ENCODE measurements at regions not wholly inside any gene's neighbourhood (a gene's known extent, or its start where the extent isn't known, plus 50 kb on each side); places are given as distances from the start of the nearest gene placed in this dataset.
"Not testable (repeated sequence)": the region's sequence is repeated elsewhere in the genome, so short reads cannot be mapped to it uniquely, and the experiment has no call there.

- DNase-seq, result no peak
Observed at GRCh38 chr14:99012703-99013102, 259.3 kb downstream of the BCL11B start.

- no peak for DNase-seq
Observed at GRCh38 chr14:99015833-99016232, 256.2 kb downstream of the BCL11B start.

DNA sequence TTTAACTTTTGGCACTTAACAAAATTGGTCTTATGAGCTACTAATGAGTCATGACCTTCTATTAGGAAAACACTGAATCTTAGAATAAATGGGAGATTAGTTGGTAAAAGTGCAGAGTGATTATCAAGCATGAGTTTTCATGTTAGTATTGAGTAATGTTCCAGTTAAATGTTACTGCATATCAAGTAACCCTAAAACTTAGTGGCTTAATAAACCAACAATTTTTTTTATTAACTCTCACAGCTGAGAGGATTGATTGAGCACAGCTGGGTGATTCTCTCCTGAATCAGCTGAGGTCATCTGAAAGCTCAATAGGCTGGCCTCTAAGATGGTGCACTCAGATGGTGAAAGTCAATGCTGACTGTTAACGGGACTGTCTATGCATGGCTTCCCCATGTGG is 248.6 kb downstream of the BCL11B start:
- DNase-seq, result no peak

GRCh38 chr14:99024926-99025325 is 247.1 kb downstream of the BCL11B start:
- DNase-seq, result no peak

- no peak for DNase-seq
Observed at GRCh38 chr14:99025418-99025817, 246.6 kb downstream of the BCL11B start.

- no peak for DNase-seq
Observed at GRCh38 chr14:99026471-99026870, 245.5 kb downstream of the BCL11B start.

DNA sequence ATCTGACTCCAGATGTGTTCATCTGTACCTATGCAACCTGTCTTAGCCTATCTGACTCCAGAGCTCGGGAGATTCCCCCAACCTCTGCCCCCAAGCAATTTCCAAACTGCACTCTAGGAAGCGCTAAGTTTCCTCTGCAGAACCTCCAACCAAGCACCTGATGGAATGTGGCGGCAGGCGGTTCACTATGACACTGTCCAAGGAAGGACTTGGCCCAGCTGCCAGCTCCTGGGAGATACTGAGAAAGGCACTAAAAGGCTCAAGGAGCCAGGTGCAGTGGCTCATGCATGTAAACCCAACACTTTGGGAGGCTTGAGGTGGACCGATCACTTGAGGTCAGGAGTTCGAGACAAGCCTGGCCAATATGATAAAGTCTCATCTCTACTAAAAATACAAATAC is 244.0 kb downstream of the BCL11B start:
- no peak for DNase-seq

- DNase-seq, result no peak
Observed at GRCh38 chr14:99028521-99028920, 243.5 kb downstream of the BCL11B start.

- no peak for DNase-seq
Observed at GRCh38 chr14:99029145-99029915, 242.7 kb downstream of the BCL11B start.

- DNase-seq, result no peak
Observed at GRCh38 chr14:99029916-99030305, 242.1 kb downstream of the BCL11B start.

DNA sequence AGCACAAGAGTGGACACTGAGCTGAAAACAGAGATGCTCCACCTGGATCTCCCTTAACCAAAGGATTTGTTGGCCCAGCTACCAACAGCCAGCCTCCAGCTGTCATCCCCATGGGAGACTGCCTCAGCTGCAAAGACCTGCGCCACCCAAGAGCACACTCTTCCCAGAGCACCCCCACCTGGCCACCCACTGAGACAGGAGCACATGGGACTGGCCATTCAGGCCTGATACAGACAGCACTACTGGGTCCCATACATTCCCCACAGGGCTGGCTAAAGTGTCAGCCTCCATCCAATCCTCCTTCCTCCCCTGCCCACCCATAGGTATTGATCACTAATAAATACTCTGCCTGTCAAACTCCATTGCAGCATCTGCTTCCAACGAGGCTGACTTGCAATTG is 241.5 kb downstream of the BCL11B start:
- no peak for DNase-seq

GRCh38 chr14:99032759-99033158 is 239.2 kb downstream of the BCL11B start:
- DNase-seq, result no peak

DNA sequence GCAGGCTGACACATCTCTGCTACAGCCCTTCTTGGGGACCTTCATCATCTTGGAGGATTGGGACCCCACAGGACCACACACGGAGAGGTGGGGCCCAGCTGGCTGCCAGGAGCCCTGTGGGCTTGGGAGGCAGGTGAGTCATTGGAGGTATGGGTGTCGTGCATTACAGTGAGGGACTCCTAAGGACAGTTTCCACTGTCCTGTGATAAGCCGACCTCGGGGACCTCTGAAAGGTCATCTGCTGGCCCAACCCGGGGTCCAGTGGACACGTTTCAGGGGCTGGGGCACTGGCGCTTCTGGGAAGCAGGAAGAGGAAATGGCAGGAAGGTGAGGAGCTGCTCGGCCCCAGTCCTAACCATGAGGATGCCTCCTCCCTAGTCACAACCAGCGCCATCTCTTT is 238.0 kb downstream of the BCL11B start:
- no peak for DNase-seq

DNA sequence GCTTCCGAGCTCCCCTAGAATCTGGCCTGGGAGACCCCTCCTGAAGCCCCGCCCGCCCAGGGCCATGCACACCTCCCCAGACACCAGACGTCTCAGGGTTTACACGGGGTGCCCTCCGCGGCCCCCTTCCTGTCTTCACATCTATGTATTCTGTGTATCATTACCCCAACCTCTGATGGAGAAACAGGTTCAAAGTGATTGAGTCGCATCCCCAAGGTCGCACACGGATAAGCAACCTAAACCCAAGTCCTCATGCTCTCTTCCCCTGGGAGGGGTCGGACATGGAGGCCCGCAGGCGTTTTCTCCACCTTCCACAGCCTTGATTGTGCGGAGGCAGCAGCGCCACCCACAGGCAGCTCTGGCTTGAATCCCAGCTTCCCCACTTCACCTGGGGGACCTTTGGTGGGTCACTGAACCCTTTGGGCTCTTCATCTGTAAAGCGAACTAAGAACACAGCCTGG is 237.3 kb downstream of the BCL11B start:
- no peak for DNase-seq

DNA sequence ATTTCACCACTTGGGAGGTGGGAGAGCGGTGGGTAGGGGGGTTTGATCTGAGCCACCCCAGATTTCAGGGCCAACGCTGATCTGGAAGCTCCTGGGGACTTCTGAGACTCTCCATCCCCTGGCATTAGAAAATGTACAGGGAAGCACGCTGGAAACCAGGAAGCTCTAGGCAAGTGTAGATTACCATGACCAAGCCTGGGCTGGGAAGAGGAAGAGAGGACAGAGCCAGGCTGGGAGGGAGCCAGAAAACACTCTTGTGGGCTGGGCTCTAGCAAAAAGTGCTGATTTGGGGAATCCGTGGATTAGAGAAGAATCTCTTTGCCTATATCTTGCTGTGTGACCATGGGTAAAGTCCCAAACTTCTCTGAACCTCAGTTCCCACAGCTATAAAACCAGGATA is 236.7 kb downstream of the BCL11B start:
- no peak for DNase-seq

- no peak for DNase-seq
Observed at GRCh38 chr14:99035712-99036610, 236.0 kb downstream of the BCL11B start.

DNA sequence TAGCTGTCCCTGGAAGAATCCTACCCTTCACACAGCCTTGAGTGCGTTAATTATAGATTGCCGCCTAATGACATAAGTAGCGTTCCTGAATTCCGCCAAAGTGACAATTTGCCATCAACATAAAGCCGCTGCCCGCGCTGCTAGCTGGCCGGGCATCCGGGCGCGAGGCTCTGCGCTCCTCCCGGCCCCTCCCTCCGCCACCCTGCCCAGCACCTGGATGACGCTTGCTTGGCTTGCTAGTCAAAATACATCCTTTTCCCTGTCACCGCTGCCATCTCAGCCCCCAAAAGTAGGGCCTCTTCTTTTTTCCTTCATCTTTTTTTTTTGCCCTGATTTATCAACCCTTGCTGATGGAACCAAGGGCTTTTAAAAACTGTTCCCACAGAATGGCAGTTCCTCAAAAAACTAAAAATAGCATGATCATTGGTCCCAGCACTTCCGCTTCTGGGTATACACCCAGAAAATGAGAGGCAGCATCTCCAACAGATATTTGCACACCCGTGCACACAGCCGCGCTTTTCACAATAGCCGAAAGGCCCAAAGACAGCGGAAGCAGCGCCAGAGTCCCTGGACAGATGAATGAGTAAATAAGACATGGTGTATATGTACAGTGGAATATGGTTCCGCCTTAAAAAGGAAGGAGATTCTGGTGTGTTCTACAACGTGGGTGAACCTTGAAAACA is 235.2 kb downstream of the BCL11B start:
- no peak for DNase-seq

- not testable (repeated sequence) for DNase-seq
Observed at GRCh38 chr14:99037326-99037725, 234.7 kb downstream of the BCL11B start.

DNA sequence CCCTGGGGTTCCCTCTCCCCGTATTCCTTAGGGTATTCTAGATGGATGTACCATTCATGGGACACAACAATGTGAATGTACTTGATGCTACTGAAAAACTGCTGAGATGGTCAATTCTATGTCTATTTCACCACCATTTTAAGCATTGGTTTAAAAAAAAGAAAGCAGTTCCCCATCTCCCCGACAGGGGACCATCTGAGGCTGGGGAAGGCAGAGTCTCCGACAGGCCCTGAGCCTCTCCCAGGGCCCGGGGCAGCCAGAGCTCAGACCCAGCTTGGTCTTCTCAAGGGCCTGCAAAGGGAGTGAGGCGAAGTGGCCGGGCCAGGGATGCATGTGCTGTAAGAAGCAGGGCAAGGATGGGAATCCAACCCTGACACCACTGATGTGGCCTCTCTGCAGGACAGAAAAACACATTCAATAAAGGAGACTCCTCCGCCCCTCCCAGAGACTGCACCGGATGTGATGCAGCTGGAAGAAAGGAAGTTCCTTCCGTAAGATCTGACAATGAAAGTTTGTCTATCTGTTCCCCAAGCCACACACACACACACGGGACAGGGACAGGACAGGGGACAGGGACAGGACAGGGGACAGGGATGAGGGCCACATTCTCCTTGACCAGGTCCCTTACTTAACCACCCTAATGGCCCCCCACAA is 234.1 kb downstream of the BCL11B start:
- DNase-seq, result no peak

DNA sequence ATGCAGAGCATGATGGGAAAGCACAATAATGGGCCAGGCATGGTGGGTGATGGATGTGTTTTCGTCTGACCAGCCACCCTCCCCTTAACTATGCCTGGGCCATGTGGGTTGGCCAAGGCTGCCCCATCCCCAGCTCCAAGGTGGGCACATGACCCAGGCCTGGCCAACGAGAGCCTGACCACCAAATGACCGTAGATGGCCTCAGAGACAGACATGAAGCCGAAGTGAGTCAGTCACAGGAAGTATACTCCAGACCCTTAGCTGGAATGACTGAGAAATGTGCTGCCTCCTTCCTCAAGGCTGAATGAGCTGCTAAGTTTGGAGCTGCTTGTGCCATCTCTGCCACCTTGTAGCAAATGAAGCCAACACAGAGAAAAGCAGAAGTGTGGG is 233.6 kb downstream of the BCL11B start:
- DNase-seq, result no peak

GRCh38 chr14:99039331-99040041 is 232.5 kb downstream of the BCL11B start:
- DNase-seq, result no peak

GRCh38 chr14:99040052-99040451 is 231.9 kb downstream of the BCL11B start:
- DNase-seq, result no peak
